GM23338 (cell line): ENCODE measurements at regions not wholly inside any gene's neighbourhood (a gene's known extent, or its start where the extent isn't known, plus 50 kb on each side); places are given as distances from the start of the nearest gene placed in this dataset.

Source experiments
- EZH2 ChIP-seq: fragments of 200-600 bp; sonication (generic); IDR thresholded peaks from one replicate; pipeline ENCODE4 v1.8.0; 2017; ENCODE audit warnings: antibody characterized with exemption, mild to moderate bottlenecking, low read depth; ENCODE audit not compliant: unreplicated experiment
- EZH2phosphoT487 ChIP-seq: fragments of 200-600 bp; sonication (generic); IDR thresholded peaks from one replicate; pipeline ENCODE4 v1.8.1; 2018; ENCODE audit warnings: antibody characterized with exemption; ENCODE audit not compliant: unreplicated experiment
- POLR2AphosphoS5 ChIP-seq: IDR thresholded peaks from 2 replicates; pipeline ENCODE4 v1.6.1; 2016; ENCODE audit warnings: antibody characterized with exemption, low read depth
- ZNF114 ChIP-seq: fragments of 250-450 bp; sonication (Bioruptor Pico); IDR thresholded peaks from 2 replicates; pipeline ENCODE4 v1.5.0; 2020; ENCODE audit warnings: mild to moderate bottlenecking, moderate library complexity
- TF ChIP-seq, protein P1 (sequence below), 2 experiments: fragments of 200-600 bp in 1 of 2; sonication (generic) in 1 of 2; conservative IDR thresholded peaks; 2 replicates each; pipeline versions ENCODE4 v1.5.1 to v1.6.1; 2016 to 2017; ENCODE audit warnings: antibody characterized with exemption in 2 of 2, low read depth in 2 of 2, mild to moderate bottlenecking in 2 of 2, moderate library complexity in 1 of 2
- TF ChIP-seq, protein P2 (sequence below): IDR thresholded peaks from one replicate; pipeline ENCODE4 v1.6.1; 2018; ENCODE audit warnings: antibody characterized with exemption; ENCODE audit not compliant: unreplicated experiment

DNA sequence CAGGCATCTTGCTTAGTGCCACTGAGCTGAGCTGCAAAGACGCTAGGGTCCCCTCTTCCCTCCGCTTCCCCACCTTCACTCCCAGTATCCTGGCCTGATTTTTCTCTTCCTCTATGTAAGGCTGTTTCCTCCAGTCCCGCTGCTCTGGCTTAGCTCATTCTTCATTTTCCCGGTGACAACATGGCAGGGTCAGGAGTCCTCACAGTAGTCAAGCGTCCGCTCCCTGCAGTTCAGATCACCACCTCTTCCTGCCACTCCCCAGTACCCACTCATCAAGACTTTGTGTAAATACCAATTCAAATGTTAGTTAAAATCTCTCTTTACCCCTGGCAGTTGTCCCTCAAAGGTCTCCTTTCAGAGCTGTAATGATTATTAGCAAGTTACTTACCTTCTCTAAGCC, 650.4 kb upstream of the CELF2 start:
- TF ChIP-seq, protein P1, sequence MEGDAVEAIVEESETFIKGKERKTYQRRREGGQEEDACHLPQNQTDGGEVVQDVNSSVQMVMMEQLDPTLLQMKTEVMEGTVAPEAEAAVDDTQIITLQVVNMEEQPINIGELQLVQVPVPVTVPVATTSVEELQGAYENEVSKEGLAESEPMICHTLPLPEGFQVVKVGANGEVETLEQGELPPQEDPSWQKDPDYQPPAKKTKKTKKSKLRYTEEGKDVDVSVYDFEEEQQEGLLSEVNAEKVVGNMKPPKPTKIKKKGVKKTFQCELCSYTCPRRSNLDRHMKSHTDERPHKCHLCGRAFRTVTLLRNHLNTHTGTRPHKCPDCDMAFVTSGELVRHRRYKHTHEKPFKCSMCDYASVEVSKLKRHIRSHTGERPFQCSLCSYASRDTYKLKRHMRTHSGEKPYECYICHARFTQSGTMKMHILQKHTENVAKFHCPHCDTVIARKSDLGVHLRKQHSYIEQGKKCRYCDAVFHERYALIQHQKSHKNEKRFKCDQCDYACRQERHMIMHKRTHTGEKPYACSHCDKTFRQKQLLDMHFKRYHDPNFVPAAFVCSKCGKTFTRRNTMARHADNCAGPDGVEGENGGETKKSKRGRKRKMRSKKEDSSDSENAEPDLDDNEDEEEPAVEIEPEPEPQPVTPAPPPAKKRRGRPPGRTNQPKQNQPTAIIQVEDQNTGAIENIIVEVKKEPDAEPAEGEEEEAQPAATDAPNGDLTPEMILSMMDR (conservative IDR thresholded peaks at IDR 0.05; ENCODE audit: low read depth in 2 of 2), result no peak
- TF ChIP-seq EZH2 (no peak), POLR2AphosphoS5 (no peak), ZNF114 (CRISPR knock-in tag) (no peak), EZH2phosphoT487 (no peak)
- TF ChIP-seq, protein P2, sequence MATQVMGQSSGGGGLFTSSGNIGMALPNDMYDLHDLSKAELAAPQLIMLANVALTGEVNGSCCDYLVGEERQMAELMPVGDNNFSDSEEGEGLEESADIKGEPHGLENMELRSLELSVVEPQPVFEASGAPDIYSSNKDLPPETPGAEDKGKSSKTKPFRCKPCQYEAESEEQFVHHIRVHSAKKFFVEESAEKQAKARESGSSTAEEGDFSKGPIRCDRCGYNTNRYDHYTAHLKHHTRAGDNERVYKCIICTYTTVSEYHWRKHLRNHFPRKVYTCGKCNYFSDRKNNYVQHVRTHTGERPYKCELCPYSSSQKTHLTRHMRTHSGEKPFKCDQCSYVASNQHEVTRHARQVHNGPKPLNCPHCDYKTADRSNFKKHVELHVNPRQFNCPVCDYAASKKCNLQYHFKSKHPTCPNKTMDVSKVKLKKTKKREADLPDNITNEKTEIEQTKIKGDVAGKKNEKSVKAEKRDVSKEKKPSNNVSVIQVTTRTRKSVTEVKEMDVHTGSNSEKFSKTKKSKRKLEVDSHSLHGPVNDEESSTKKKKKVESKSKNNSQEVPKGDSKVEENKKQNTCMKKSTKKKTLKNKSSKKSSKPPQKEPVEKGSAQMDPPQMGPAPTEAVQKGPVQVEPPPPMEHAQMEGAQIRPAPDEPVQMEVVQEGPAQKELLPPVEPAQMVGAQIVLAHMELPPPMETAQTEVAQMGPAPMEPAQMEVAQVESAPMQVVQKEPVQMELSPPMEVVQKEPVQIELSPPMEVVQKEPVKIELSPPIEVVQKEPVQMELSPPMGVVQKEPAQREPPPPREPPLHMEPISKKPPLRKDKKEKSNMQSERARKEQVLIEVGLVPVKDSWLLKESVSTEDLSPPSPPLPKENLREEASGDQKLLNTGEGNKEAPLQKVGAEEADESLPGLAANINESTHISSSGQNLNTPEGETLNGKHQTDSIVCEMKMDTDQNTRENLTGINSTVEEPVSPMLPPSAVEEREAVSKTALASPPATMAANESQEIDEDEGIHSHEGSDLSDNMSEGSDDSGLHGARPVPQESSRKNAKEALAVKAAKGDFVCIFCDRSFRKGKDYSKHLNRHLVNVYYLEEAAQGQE, result no peak
